Astrocyte of the cerebellum (primary cell): ENCODE measurements at regions not wholly inside any gene's neighbourhood (a gene's known extent, or its start where the extent isn't known, plus 50 kb on each side); places are given as distances from the start of the nearest gene placed in this dataset.

Experiments used
- DNase-seq: peaks from one replicate; pipeline ENCODE4 v3.0.0-alpha.2; 2011; ENCODE audit warnings: low read depth
- H3K4me3 ChIP-seq: 2 replicates; pipeline ENCODE4 v1.5.1; 2011; ENCODE audit warnings: mild to moderate bottlenecking, low read depth, low read length, moderate library complexity
- CTCF ChIP-seq: IDR thresholded peaks from 2 replicates; pipeline ENCODE4 v1.5.1; 2012; ENCODE audit warnings: low read length, low read depth, moderate library complexity, mild to moderate bottlenecking; ENCODE audit errors: missing control alignments
- in situ Hi-C: cut with HindIII; loops from 2 replicates; pipeline ENCODE4 v1.10.0; 2017; ENCODE audit warnings: low sequenced_read_pairs

- in situ Hi-C loops = no loop called here
- DNase-seq = no peak
- no peak overlapping the region for H3K4me3 ChIP-seq
- no peak for TF ChIP-seq CTCF
Observed at GRCh38 chr18:2380101-2380500, 191.2 kb downstream of the METTL4 start.

- H3K4me3 ChIP-seq = no peak overlapping the region
- in situ Hi-C loops = no loop called here
- DNase-seq = no peak
- TF ChIP-seq CTCF = no peak
Observed at GRCh38 chr18:2381539-2381938, 189.8 kb downstream of the METTL4 start.

DNA sequence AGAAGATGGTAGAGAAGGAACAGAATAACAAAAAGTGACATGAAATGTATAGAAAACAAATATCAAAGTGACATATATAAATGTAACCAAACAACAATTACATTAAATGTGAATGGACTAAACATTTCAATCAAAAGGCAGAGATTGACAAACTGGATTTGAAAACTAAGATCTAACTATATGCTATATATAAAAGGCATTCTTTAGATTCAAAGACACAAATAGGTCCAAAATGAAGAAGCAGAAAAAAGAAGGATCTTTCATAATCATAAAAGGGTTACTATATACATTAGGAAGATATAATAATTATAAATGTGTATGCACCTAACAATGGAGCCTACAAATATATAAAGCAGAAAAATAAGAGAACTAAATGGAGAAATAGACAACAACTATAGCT, 183.7 kb downstream of the METTL4 start:
- no peak overlapping the region for H3K4me3 ChIP-seq
- no peak for TF ChIP-seq CTCF
- in situ Hi-C loops = no loop called here
- DNase-seq = no peak

DNA sequence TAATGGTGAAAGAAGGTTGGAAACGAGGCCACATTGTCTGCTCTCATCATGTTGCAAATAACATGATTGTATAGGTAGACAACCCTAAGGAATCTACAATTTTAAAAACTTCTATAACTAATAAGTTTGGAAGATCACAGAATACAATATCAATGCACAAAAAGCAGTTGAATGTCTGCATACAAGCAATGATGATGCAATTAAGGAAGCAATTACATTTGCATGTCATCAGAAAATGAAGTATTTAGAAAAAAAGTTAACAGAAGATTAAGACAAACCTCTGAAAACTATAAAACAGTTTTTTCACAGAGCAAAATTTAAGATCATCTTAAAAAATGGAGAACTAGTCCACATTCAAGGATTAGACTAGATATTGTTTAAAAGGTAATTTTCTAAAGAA, 181.1 kb downstream of the METTL4 start:
- TF ChIP-seq CTCF = no peak
- no peak for DNase-seq
- in situ Hi-C loops = no loop called here
- H3K4me3 ChIP-seq = no peak overlapping the region

DNA sequence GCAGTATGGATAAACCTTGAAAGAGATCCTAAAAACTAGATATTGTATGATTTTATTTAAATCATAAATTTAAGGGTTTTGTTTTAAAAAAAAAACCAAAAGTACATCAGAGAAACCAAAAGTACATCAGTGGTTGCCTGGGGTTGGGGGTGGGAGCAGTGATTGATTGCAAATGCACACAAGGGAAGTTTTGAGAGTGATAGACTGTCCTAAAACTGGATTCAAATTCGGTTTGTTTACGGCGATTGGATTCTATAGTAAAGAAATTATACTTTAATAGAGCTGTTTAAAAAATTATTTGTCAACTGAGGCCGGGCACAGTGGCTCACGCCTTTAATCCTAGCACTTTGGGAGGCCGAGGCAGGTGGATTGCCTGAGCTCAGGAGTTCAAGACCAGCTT, 179.8 kb downstream of the METTL4 start:
- no peak for TF ChIP-seq CTCF
- H3K4me3 ChIP-seq = no peak overlapping the region
- in situ Hi-C loops = no loop called here
- no peak for DNase-seq

DNA sequence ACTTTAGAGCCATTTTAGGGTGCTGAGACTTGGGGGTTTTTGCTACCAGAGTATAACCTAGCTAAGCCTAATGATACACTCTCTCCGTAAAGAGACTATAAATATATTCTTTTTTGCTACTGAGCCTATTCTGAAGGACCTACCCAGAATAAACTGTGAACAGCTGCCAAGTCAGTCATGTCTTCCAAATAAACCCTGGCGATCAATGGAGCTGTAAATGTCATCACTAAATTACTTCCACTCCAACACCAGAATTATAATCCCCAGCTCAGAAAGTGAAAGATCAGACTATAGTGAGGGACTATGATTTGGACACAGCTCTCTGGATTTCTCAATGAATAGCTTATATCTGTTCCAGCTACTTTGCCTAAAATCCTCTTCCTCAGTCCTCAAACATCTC, 178.9 kb downstream of the METTL4 start:
- TF ChIP-seq CTCF = no peak
- in situ Hi-C loops = no loop called here

GRCh38 chr18:2394684-2395083, 176.6 kb downstream of the METTL4 start:
- no peak overlapping the region for H3K4me3 ChIP-seq
- in situ Hi-C loops = loop anchor here (5.0 kb wide), 1 partner anchor 42 kb away; no protein-coding TSS in a partner anchor
- DNase-seq = no peak
- no peak for TF ChIP-seq CTCF

More for the DNA sequence above, 178.9 kb downstream of the METTL4 start:
- DNase-seq = no peak
- H3K4me3 ChIP-seq = no peak overlapping the region
